Astrocyte of the cerebellum (primary cell): ENCODE measurements at regions not wholly inside any gene's neighbourhood (a gene's known extent, or its start where the extent isn't known, plus 50 kb on each side); places are given as distances from the start of the nearest gene placed in this dataset.

Source experiments
- DNase-seq: peaks from one replicate; pipeline ENCODE4 v3.0.0-alpha.2; 2011; ENCODE audit warnings: low read depth
- H3K4me3 ChIP-seq: 2 replicates; pipeline ENCODE4 v1.5.1; 2011; ENCODE audit warnings: mild to moderate bottlenecking, low read depth, low read length, moderate library complexity
- CTCF ChIP-seq: IDR thresholded peaks from 2 replicates; pipeline ENCODE4 v1.5.1; 2012; ENCODE audit warnings: low read length, low read depth, moderate library complexity, mild to moderate bottlenecking; ENCODE audit errors: missing control alignments
- in situ Hi-C: cut with HindIII; loops from 2 replicates; pipeline ENCODE4 v1.10.0; 2017; ENCODE audit warnings: low sequenced_read_pairs

GRCh38 chr11:28760676-28761390 is 652.6 kb downstream of the METTL15 start:
- TF ChIP-seq CTCF, result no peak
- DNase-seq, result peak; percentile 57
- in situ Hi-C loops, result no loop called here
- H3K4me3 ChIP-seq, result no peak overlapping the region

GRCh38 chr11:28759311-28759710 is 651.1 kb downstream of the METTL15 start:
- no peak for DNase-seq
- in situ Hi-C loops, result no loop called here
- TF ChIP-seq CTCF, result no peak
- H3K4me3 ChIP-seq, result no peak overlapping the region

- no peak for TF ChIP-seq CTCF
- no peak overlapping the region for H3K4me3 ChIP-seq
- in situ Hi-C loops, result no loop called here
- DNase-seq, result peak; percentile 49
These were observed 649.7 kb downstream of the METTL15 start for GRCh38 chr11:28757725-28758515.

- DNase-seq, result peak; percentile 57
- TF ChIP-seq CTCF, result no peak
- no peak overlapping the region for H3K4me3 ChIP-seq
- in situ Hi-C loops, result no loop called here
These were observed 648.8 kb downstream of the METTL15 start for GRCh38 chr11:28756977-28757376.

- TF ChIP-seq CTCF, result no peak
- in situ Hi-C loops, result no loop called here
- H3K4me3 ChIP-seq, result no peak overlapping the region
- DNase-seq, result no peak
These were observed 634.9 kb downstream of the METTL15 start for GRCh38 chr11:28743061-28743550.

GRCh38 chr11:28739489-28740280 is 631.5 kb downstream of the METTL15 start:
- TF ChIP-seq CTCF, result no peak
- DNase-seq, result no peak
- no peak overlapping the region for H3K4me3 ChIP-seq
- in situ Hi-C loops, result no loop called here
